Spinal cord (tissue), 9 donors: ENCODE measurements at regions not wholly inside any gene's neighbourhood (a gene's known extent, or its start where the extent isn't known, plus 50 kb on each side); places are given as distances from the start of the nearest gene placed in this dataset.
A peak's percentile ranks its signal among the peaks of the same experiment; 100 is the strongest.

Experiments used
- DNase-seq, 6 donors: peaks; one replicate each; pipeline versions ENCODE4 v3.0.0 to v3.0.0-alpha.2; 2013 to 2015; ENCODE audit warnings: low spot score in 6 of 6, low read depth in 4 of 6
- H3K27ac ChIP-seq: one replicate; pipeline ENCODE4 v1.5.1; 2013; ENCODE audit warnings: low read depth, low read length, control low read depth
- H3K27me3 ChIP-seq: one replicate; pipeline ENCODE4 v1.6.1; 2013; ENCODE audit warnings: low read length; ENCODE audit not compliant: control insufficient read depth, insufficient read depth
- H3K36me3 ChIP-seq: one replicate; pipeline ENCODE4 v1.6.1; 2013; ENCODE audit warnings: low read length; ENCODE audit not compliant: control insufficient read depth, insufficient read depth
- H3K4me1 ChIP-seq: one replicate; pipeline ENCODE4 v1.6.1; 2013; ENCODE audit warnings: low read length; ENCODE audit not compliant: control insufficient read depth, insufficient read depth
- H3K4me3 ChIP-seq: one replicate; pipeline ENCODE4 v1.5.1; 2013; ENCODE audit warnings: low read depth, low read length, control low read depth
- H3K9me3 ChIP-seq: one replicate; pipeline ENCODE4 v1.6.1; 2013; ENCODE audit warnings: low read length; ENCODE audit not compliant: control insufficient read depth, insufficient read depth
- WGBS: methylation state at CpG from one replicate; pipeline ENCODE4 v1.1.5; 2013; ENCODE audit warnings: missing lambda C conversion rate; ENCODE audit not compliant: insufficient coverage; 5-methylcytosine and 5-hydroxymethylcytosine counted together
- donor health status: healthy.

DNA sequence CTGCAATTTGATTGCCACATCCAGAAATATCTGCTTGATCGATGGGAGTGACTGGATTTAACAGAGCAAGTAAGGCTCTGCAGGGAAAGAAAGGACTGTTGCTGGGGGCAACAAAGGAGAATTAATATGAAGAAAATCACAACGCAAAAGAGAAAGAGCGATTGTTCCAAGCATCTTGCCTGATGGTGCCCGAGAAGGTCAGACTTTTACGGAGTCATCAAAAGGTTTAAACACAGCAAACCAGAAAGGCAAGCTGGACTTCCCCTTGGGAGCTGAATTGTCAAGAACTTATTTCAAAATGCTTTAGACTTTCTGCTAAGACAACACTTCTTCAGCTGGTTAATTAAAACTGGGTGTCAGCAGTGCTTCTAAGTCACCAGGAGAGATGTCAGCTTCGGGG, 791.5 kb downstream of the MED13L start:
- Histone ChIP-seq H3K27ac (no peak overlapping the region), H3K4me1 (no peaks in the 10 kb centered on the region), H3K9me3 (peaks cover 2% of the 10 kb centered on the region), H3K27me3 (no peaks in the 10 kb centered on the region), H3K36me3 (no peaks in the 10 kb centered on the region), H3K4me3 (no peak overlapping the region)
- DNase-seq, result peak in 1 of 6 donors; percentile 63
- WGBS, result 37% methylated on average over 6 of the region's 6 CpGs

DNA sequence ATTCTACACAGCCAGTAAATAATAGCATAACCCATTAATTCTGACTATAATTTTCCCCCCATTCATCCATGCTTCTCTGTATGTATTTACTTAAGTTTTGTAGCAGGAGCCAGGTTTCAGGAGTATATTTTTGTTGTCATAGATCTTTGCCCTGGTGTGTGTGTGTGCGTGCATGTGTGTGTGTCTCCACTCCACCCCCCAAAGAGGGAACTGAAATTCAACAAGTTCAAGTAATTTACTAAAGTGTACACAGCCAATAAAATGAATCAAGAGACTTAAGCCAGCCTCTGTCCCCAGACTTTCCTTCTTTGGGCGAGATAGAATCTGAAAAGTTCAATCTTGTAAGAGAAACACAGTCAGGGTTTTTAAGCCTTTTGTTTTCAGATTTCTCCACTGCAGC, 792.0 kb downstream of the MED13L start:
- WGBS, result 30% methylated on average over 1 of the region's 2 CpGs
- Histone ChIP-seq H3K27me3 (no peaks in the 10 kb centered on the region), H3K9me3 (peaks cover 2% of the 10 kb centered on the region), H3K4me1 (no peaks in the 10 kb centered on the region), H3K4me3 (no peak overlapping the region), H3K36me3 (no peaks in the 10 kb centered on the region), H3K27ac (no peak overlapping the region)
- no peak for DNase-seq

DNA sequence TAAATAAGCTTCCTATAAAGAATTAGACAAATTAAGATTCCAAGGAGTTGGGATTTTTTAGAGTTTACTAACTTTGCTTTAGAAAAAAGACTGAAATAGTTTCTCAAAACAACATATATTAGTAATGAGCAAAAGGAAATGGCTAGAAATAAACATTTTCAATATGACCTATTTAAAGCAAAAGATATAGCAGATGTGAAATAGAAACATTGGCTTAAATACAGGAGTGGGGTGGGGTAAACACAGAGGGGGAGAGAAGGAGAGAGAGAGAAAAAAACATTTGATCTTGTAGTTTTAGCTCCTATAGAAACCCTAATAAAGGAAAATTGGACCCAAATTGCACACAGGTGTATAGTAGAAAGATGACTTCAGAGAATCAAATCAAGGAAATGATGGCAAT, 794.5 kb downstream of the MED13L start:
- Histone ChIP-seq H3K27me3 (no peaks in the 10 kb centered on the region), H3K9me3 (peaks cover 2% of the 10 kb centered on the region), H3K27ac (no peak overlapping the region), H3K4me3 (no peak overlapping the region), H3K36me3 (no peaks in the 10 kb centered on the region), H3K4me1 (no peaks in the 10 kb centered on the region)
- DNase-seq, result no peak

DNA sequence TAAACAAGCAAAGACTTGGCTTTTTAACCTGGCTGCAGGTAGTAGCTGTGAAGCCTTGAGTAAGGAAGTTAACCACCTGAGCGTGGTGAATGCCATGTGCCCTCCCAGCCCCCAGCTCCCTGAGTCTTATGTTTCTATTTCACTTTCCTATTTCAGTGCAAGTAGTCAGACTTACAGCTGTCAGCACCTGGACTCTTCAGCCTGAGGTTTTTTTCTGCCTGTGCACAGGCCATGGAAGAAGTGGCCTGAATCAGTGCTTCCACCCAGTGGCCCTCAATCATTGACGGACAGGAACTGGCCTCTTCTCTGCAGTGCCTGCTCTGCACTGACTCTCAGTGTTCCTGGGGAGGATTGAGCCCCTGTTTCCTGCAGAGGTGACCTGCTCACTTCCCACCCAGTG, 796.4 kb downstream of the MED13L start:
- no peak for DNase-seq
- H3K4me3 ChIP-seq, result no peak overlapping the region
- H3K9me3 ChIP-seq, result peaks cover 2% of the 10 kb centered on the region
- H3K27me3 ChIP-seq, result no peaks in the 10 kb centered on the region
- H3K4me1 ChIP-seq, result no peaks in the 10 kb centered on the region
- H3K27ac ChIP-seq, result no peak overlapping the region
- WGBS, result 77% methylated on average over 2 of the region's 2 CpGs
- no peaks in the 10 kb centered on the region for H3K36me3 ChIP-seq

DNA sequence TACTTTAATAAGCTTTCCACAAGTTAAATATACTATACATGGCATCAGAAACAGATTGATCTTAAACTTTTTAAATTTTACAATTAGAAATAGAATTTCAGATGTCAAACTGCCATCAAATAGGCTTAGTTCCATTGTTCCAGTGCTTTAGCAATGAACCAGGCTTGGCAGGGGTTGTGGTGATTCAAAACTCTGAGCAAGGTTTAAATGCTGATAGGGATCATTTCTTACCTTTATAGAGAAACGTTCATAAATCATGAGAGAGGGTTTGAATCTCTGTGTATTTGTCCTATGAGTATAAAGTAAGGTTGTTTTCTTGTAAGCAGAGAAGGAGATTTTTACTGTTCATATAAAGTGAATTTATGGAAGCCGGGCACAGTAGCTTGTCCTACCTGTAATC, 794.5 kb upstream of the TBX3 start:
- Histone ChIP-seq H3K27me3 (no peaks in the 10 kb centered on the region), H3K36me3 (no peaks in the 10 kb centered on the region), H3K4me3 (no peak overlapping the region), H3K9me3 (no peaks in the 10 kb centered on the region), H3K4me1 (no peaks in the 10 kb centered on the region), H3K27ac (no peak overlapping the region)
- DNase-seq, result no peak
- WGBS, result no CpG with 5 or more reads among the region's 2 CpGs

DNA sequence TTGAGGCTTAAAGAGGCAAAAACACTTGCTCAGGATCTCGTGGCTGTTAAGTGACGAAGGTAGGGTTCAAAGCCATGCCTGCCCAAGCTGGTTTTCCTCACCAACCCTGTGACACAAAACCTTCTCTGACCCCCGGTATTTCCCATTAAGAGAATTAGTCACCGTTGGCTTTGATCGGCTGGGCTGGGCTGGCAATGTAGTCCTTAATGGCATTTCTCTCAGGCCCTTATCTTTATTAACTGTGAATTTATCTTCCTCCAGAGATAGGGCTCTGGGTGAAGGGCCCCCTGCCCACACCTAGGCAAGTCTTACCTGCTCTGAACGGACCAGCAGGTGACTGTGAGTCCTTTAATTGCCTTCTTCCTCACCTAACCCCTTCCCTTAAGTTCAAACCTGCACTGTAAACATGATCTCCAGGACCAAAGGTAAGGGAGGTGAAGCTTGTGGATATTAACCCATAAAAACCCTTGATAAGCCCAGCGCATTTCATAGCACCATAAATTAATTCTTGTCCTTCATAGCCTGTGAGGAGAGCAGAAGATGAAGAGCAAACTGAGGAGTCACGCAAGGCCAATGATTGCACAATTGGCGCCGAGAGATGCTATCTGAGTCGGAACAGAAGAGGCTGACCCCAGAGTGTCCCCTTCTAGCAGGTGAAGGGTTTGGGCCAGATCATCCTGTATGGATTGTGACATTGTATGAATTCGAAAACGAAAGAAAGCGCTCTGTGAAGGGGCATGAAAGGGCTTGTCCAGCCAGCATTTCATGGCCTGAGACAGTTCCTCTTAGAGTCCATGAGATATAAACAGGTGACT, 790.8 kb upstream of the TBX3 start:
- WGBS, result 92% methylated on average over 11 of the region's 14 CpGs
- H3K4me3 ChIP-seq, result no peak overlapping the region
- no peaks in the 10 kb centered on the region for H3K9me3 ChIP-seq
- H3K36me3 ChIP-seq, result no peaks in the 10 kb centered on the region
- no peaks in the 10 kb centered on the region for H3K27me3 ChIP-seq
- H3K4me1 ChIP-seq, result no peaks in the 10 kb centered on the region
- no peak overlapping the region for H3K27ac ChIP-seq
- no peak for DNase-seq

DNA sequence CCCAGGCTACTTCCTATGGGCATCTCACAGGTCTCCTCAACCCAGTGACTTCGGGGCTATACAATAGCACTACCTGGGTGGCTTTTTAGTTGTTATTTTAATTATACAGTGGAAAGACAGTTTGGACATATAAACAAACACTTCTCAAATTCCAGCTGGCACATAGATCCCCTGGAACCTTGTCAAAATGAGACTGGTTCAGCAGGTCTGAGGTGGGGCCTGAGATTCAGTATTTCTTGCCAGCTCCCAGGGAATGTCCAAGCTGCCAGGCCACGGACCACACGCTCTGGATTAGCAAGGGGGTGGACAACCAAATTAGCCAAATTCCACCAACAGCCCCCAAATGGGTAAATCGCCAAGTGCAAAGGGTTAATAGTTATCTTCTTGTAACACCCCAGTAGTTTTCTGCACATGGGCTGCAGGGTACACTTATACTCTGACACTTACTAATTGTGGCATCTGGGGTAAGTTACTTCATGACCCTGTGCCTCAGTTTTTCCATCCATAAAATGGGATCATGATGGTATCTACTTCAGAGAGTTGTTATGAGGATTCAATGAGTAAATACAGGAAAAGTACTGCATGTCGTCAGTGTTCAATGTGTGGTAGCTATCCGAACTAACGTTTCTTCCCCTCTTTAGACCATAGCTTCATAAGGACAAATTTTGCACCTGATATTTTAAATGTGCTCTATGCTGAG, 789.4 kb upstream of the TBX3 start:
- H3K4me1 ChIP-seq, result no peaks in the 10 kb centered on the region
- no peak overlapping the region for H3K27ac ChIP-seq
- no peaks in the 10 kb centered on the region for H3K27me3 ChIP-seq
- WGBS, result 60% methylated on average over 1 of the region's 7 CpGs
- no peaks in the 10 kb centered on the region for H3K36me3 ChIP-seq
- no peak overlapping the region for H3K4me3 ChIP-seq
- H3K9me3 ChIP-seq, result no peaks in the 10 kb centered on the region
- DNase-seq, result no peak

DNA sequence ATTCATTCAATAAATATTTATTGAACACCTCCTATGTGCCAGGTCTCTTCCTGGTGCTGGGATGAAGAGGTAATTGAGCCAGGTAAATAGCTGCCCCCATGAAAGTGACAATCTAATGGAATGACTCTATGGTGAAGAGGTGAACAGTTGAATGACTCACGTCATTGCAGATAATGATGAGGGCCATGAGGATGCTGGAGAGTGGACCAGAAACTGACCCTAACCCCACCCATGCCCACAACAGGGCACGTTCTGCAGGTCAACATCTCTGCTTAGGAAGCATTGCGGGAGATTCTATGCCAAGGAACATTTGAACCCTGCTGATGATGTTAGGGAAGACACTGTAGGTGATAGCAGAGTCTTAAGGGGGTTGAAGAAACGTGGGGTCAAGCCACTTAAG, 788.9 kb upstream of the TBX3 start:
- no peaks in the 10 kb centered on the region for H3K4me1 ChIP-seq
- no peak overlapping the region for H3K4me3 ChIP-seq
- H3K27me3 ChIP-seq, result no peaks in the 10 kb centered on the region
- no peaks in the 10 kb centered on the region for H3K9me3 ChIP-seq
- 100% methylated on average over 1 of the region's 4 CpGs for WGBS
- H3K27ac ChIP-seq, result no peak overlapping the region
- no peak for DNase-seq
- H3K36me3 ChIP-seq, result no peaks in the 10 kb centered on the region

DNA sequence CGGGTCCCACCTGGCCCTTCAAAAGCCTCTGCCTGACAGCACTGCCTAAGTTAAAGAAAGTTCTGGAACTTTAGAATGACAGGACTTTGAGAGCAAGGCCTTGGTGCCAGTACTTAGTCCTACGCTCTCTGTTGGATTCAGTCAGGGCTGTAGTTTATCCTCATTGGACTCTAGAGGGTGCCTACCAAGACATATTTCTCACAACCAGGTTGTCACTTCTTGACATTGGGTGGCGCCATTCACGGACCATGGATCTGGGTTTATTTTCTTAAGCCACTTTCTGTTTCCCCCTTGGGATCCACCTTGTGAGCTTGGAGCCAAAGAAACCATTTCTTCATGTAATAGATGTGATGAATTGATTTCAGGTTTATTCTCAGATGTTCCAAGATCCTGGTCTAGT, 787.0 kb upstream of the TBX3 start:
- Histone ChIP-seq H3K4me1 (no peaks in the 10 kb centered on the region), H3K27ac (no peak overlapping the region), H3K36me3 (no peaks in the 10 kb centered on the region), H3K9me3 (no peaks in the 10 kb centered on the region), H3K4me3 (no peak overlapping the region), H3K27me3 (no peaks in the 10 kb centered on the region)
- 100% methylated on average over 1 of the region's 4 CpGs for WGBS
- DNase-seq, result no peak

DNA sequence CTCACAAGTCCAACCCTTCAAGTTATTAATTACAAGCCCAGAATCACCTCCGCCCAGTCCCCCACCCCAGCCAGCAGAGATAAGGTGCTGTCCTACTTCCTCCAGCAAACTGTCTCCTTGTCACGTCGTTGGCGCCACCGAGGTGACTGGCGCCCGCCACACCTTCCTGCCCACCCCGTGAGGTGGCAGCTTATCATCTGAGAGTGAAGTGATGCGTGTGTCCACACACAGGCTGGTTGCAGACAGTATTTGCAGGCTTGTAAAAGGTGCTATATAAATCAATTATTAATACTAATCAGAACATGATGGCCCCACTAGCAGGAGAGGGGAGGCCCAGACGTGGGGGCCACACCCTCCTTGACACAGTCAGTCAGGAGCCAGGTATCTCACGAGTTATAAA, 786.6 kb upstream of the TBX3 start:
- Histone ChIP-seq H3K36me3 (no peaks in the 10 kb centered on the region), H3K9me3 (no peaks in the 10 kb centered on the region), H3K4me3 (no peak overlapping the region), H3K27ac (no peak overlapping the region), H3K4me1 (no peaks in the 10 kb centered on the region), H3K27me3 (no peaks in the 10 kb centered on the region)
- WGBS, result 97% methylated on average over 7 of the region's 11 CpGs
- DNase-seq, result no peak
